Type B pancreatic cell (in vitro differentiated cells): ENCODE measurements at regions not wholly inside any gene's neighbourhood (a gene's known extent, or its start where the extent isn't known, plus 50 kb on each side); places are given as distances from the start of the nearest gene placed in this dataset.

Experiments used
- DNase-seq: peaks from one replicate; pipeline ENCODE4 v3.0.0; 2021; ENCODE audit warnings: mixed read lengths; ENCODE audit not compliant: unreplicated experiment; ENCODE audit errors: extremely low spot score
- H3K27ac Mint-ChIP-seq: 2 replicates; pipeline ENCODE4 v1.8.0; 2021; ENCODE audit warnings: mild to moderate bottlenecking, mixed read lengths
- H3K27me3 Mint-ChIP-seq: 2 replicates; pipeline ENCODE4 v1.8.0; 2021; ENCODE audit warnings: mixed read lengths
- H3K36me3 Mint-ChIP-seq: 2 replicates; pipeline ENCODE4 v1.8.0; 2021; ENCODE audit warnings: mixed read lengths
- H3K4me1 Mint-ChIP-seq: one replicate; pipeline ENCODE4 v1.8.0; 2021; ENCODE audit warnings: mixed read lengths; ENCODE audit not compliant: unreplicated experiment
- H3K4me3 Mint-ChIP-seq: 2 replicates; pipeline ENCODE4 v1.8.0; 2021; ENCODE audit warnings: mild to moderate bottlenecking, mixed read lengths
- H3K9me3 Mint-ChIP-seq: 2 replicates; pipeline ENCODE4 v1.8.0; 2021; ENCODE audit warnings: mixed read lengths
- TF ChIP-seq, protein P1 (sequence below): fragments of 200-600 bp; sonication (generic); conservative IDR thresholded peaks from 2 replicates; pipeline ENCODE4 v1.5.0; 2021; ENCODE audit warnings: antibody characterized with exemption, mild to moderate bottlenecking

GRCh38 chr14:23866269-23866668 is 87.3 kb upstream of the DHRS4 start:
- no peak for DNase-seq
- Mint-ChIP-seq H3K36me3 (no peaks in the 10 kb centered on the region), H3K27ac (no peak overlapping the region), H3K4me1 (no peaks in the 10 kb centered on the region), H3K27me3 (no peaks in the 10 kb centered on the region), H3K9me3 (no peaks in the 10 kb centered on the region), H3K4me3 (no peak overlapping the region)
- TF ChIP-seq, protein P1, sequence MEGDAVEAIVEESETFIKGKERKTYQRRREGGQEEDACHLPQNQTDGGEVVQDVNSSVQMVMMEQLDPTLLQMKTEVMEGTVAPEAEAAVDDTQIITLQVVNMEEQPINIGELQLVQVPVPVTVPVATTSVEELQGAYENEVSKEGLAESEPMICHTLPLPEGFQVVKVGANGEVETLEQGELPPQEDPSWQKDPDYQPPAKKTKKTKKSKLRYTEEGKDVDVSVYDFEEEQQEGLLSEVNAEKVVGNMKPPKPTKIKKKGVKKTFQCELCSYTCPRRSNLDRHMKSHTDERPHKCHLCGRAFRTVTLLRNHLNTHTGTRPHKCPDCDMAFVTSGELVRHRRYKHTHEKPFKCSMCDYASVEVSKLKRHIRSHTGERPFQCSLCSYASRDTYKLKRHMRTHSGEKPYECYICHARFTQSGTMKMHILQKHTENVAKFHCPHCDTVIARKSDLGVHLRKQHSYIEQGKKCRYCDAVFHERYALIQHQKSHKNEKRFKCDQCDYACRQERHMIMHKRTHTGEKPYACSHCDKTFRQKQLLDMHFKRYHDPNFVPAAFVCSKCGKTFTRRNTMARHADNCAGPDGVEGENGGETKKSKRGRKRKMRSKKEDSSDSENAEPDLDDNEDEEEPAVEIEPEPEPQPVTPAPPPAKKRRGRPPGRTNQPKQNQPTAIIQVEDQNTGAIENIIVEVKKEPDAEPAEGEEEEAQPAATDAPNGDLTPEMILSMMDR: no peak

GRCh38 chr14:23869078-23869719 is 84.4 kb upstream of the DHRS4 start:
- H3K9me3 Mint-ChIP-seq: no peaks in the 10 kb centered on the region

DNA sequence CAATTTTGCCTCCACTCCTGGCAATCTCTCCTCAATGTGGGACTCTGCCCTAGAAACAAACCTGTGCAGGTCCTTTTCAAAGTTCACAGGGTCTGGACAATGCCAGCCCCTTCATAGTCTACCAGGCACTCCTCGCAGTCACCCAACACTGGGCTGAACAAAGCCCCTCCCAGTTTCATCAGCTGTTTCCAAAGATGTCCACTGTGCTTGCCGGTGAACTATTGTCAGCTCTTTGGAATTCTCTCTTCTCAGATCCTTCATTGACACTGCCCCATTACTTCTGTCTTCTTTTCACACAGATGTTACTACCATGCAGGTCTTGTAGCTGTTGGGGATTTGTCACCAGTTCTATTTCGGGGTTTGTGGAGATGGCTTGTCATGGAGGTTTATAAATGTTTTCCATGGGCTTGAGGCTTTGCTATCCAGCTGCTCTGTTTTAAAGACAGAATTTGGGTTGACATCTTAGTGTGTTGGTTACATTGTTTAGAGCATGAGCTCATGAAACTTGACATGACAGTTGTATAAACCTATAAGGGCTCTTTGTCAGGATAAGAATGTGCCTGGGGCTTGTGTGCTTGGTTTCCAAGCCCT is 77.3 kb upstream of the DHRS4 start:
- no peak overlapping the region for H3K27ac Mint-ChIP-seq
- H3K4me3 Mint-ChIP-seq: no peak overlapping the region
- H3K36me3 Mint-ChIP-seq: no peaks in the 10 kb centered on the region
- no peaks in the 10 kb centered on the region for H3K27me3 Mint-ChIP-seq
- peaks cover 3% of the 10 kb centered on the region for H3K9me3 Mint-ChIP-seq
- TF ChIP-seq, protein P1: no peak
- no peak for DNase-seq
- no peaks in the 10 kb centered on the region for H3K4me1 Mint-ChIP-seq

More at GRCh38 chr14:23869078-23869719, 84.4 kb upstream of the DHRS4 start:
- DNase-seq: no peak
- Mint-ChIP-seq H3K36me3 (no peaks in the 10 kb centered on the region), H3K4me1 (no peaks in the 10 kb centered on the region), H3K4me3 (no peak overlapping the region), H3K27me3 (no peaks in the 10 kb centered on the region), H3K27ac (no peak overlapping the region)
- TF ChIP-seq, protein P1: no peak

DNA sequence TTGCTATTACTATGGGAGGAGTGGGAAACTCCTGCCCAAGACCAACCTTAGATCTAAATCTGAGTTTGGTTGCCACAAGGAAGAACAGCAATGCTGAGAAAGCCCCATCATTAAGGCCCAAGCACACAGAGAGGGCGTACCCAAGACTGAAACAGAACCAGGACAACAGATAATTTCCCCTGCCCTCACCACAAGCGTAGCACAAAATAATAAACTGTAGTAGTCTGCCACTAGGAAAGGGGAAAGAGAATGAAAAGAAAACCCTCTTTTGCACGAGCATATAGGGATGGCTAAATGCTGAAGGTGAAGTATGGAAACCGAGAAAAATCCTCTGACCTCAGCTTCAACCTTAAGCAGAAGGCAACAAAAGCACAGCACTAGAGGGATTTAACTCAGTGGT is 76.5 kb upstream of the DHRS4 start:
- Mint-ChIP-seq H3K4me3 (no peak overlapping the region), H3K9me3 (peaks cover 3% of the 10 kb centered on the region), H3K27me3 (no peaks in the 10 kb centered on the region), H3K27ac (no peak overlapping the region), H3K36me3 (no peaks in the 10 kb centered on the region), H3K4me1 (no peaks in the 10 kb centered on the region)
- TF ChIP-seq, protein P1: no peak
- DNase-seq: no peak

DNA sequence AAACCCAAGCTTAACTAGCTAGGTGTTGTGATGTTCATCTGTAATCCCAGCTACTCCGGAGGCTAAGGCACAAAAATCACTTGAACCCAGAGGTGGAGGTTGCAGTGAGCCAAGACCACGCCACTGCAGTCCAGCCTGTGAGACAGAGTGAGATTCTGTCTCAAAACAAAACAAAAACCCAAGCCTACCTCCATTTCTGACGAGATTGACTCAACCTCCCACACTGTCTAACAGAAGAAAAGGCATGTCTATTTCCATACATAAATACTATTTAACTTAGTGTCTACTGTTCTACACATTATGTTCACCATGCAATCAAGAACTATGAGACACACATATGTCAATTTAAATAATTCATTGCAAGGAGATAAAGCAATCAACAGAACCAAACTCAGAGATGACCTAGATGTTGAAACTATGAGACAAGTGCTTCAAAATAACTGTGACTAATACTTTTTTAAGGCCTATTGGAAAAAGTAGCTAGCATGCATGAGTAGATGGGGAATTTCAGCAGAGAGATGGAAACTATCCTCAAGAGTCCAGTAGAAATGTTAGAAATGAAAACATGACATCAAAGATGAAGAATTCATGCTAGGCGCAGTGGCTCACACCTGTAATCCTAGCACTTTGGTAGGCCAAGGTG is 75.9 kb upstream of the DHRS4 start:
- no peak for DNase-seq
- H3K27me3 Mint-ChIP-seq: no peaks in the 10 kb centered on the region
- no peaks in the 10 kb centered on the region for H3K4me1 Mint-ChIP-seq
- no peak overlapping the region for H3K27ac Mint-ChIP-seq
- no peak overlapping the region for H3K4me3 Mint-ChIP-seq
- TF ChIP-seq, protein P1: no peak
- H3K36me3 Mint-ChIP-seq: no peaks in the 10 kb centered on the region
- H3K9me3 Mint-ChIP-seq: peaks cover 3% of the 10 kb centered on the region
